GM19035 (cell line): ENCODE measurements at regions not wholly inside any gene's neighbourhood (a gene's known extent, or its start where the extent isn't known, plus 50 kb on each side); places are given as distances from the start of the nearest gene placed in this dataset.

ENCODE experiments used
- ATAC-seq: cut with Tn5 transposase; IDR thresholded peaks from one replicate; pipeline ENCODE4 v1.9.1; 2021; ENCODE audit not compliant: unreplicated experiment

DNA sequence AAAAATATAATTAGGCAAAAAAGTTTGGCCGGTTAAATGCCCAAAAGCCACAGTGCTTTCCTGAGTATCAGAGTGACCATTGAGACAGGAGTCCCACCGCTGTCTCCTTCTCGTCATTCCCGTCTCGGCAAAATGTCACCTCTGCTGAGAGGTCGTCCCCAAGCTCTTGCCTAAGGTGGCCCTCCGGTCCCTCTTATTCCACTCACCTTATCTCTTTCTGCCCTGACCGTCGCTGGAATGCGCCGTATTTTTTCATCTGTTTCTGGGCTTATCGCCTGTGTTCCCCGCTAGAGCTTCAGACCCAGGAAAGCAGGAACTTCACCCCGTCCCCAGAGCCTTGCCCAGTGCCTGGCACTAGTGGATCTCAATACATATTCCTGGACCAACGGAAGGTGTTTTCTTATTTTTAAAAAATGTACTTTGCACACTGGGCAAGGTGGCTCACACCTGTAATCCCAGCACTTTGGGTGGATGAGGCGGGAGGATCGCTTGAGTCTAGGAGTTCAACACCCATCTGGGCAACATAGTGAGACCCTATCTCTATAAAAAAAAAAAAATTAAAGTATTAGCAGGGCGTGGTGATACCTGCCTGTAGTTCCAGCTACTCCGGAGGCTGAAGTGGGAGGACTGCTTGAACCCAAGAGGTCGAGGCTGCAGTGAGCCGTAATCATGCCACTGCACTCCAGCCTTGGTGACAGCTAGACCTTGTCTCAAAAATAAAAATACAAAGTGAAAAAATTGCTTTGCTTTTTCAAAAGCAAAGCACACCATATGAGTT lies 122.8 kb upstream of the PTPN1 start:
- no peak for ATAC-seq

DNA sequence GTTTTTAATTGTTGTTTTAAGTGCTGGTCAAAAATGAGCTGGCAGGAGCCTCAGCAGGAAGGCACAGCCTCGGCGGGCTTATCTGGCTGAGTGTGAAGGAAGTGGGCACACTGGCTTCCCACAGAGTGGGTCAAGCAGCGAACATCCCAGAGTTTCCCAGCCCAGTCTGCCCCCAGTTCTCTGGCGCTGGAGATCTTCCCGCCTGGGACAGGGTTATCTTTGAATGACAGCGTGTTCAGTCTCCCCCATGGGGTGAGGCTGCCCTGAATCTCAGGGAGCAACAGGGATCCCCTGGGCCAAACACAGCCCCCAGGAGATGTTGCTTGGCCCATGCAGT lies 122.2 kb upstream of the PTPN1 start:
- ATAC-seq = no peak

DNA sequence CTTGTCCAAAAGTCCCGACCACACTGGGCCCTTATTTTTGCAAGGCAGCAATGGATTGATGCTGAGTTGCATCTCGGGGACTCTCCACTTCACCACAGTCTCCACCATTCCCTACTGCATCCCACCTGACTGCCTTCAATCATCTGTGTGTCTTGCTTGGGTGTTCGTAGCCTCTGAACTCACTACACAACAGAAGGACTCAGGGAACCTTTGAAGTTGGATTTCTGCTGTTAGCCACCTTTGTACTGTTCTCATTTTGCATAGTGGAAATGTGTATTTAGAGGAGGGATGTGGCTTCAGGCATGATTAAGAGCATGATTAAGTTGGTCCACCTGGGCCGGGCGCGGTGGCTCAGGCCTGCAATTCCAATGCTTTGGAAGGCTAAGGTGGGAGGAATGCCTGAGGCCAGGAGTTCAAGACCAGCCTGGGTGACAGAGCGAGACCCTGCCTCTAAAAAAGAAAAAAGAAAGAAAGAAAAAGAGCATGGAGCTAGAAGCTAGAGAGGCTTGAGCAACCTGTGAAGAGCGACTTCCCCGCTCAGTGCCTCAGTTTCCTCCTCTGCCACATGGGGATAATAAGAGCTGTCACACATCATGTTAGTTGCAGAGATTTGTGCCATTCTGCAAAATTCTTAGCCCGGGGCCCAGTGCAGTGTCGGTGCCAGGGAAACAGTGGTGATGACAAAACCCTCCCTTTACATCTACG lies 121.3 kb upstream of the PTPN1 start:
- no peak for ATAC-seq

DNA sequence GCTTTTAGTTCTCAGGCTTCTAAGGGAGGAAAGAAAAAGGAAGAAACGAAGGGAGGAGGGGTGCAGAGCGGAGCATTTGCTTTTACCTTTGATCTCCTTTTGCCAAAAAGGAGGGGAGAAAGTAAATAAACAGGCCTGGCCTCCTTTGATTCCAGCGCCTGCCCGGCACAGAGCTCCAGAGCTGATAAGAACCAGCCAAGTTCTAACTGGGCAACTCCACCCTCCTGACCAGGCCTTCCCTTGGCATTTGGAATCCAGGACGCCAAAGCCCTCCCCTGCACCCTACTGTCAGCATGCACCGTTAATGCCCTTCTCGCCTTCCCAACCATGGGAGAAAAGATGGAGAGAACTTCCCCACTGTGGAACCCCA lies 120.8 kb upstream of the PTPN1 start:
- no peak for ATAC-seq

DNA sequence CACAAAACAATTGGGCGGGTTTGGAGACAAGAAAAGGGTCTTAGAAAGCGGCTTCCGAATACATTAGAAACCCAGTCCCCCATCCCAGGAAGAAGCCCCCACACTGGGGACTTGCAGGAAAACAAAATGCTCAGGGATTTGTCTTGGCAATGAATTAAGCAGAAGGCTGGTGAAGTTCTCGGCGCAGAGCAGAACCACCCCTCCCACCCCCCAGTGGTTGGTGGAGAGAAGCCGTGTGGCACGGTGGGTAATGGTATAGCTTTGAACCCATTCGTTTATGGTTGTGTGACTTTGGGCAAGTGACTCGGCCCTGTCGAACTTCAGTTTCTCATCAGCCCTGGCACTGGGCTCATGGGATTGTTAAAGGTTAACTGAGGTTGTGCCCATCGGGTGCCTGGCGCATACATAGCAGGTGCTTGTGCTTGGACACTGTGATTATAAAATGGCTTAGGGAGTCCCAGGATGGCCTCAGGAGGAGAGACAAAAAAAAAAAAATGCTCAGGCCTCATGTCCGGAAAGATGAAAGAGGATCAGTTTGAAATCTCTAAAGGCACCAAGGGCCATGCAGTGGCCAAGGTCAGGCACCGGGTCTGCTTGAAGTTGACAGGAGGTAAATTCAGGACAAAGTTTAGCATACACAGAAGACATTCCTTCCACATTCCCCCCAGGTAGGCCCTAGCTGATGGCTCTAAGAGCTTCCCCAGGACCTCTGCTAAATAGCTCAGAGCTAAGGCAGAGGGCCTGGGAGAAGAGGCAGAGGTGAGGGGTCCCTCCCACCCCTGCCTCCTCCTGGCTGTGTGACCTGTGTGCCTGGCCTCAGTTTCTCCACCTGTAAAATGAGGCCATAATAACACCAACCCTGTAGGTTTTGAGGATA lies 120.1 kb upstream of the PTPN1 start:
- no peak for ATAC-seq

DNA sequence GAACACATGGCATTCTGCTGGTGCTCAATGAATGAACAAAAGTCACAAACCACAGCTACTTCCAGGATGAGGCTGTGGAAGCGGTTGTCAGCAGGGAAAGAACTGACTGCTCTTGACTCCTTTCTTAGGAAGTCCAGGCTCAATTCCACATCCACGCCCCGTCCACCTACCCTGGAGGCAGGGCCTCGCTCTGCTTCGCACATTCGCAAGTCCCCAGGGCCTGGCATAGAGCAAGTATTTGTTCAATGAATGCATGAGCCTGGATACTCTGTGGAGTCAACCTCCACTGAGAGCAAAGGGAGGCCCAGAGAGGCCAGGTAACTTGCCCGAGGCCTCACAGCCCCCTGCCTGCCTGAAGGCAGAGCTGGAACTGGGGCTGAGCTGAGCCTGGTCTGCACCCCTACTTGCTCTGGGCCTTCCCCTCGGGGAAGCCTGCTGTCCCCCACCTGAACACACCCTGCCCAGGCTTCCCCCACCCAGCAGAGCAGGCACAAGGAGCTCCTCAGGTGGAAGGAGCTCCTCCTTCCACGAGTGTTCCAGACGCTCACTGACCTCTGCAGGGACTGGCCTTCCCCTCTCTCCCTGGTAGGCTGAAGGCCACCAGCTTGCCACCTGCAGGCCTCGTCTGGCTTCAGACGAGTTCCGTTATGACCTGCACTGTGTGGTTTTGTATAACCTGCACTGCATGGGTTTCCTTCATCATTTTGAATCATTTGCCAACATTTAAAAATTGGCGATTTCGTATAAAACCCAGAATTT lies 119.3 kb upstream of the PTPN1 start:
- ATAC-seq = no peak

DNA sequence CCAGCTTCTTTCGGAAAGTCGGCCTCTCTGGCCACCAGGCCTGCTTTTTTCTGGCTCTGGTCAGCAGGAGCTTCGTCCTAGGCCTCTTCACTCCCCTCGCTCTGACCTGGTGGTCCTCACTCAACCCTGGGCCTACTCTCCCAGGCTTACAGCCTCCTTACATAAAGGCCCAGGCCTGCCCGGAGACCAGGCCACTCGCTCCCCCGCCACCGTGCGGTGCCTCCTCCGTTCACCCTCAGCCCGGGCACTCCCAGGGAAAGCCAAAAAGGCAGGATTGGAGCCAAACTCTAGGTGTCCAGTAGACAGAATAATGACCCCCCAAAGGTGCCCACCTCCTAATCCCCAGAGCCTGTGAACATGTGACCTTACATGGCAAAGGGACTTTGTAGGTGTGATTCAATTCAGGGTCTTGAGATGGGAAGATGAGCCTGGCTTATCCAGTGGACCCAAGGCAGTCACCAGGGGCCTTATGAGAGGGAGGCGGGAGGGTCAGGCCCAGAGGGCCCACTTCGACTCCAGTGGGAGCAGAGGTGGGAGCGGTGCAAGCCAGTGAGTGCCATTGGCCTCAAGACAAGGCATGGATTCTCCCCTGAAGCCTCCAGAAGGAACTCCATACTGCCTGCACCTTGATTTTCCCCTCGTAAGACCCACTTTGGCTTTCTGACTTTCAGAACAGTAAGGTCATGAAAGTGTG lies 118.6 kb upstream of the PTPN1 start:
- ATAC-seq = no peak

DNA sequence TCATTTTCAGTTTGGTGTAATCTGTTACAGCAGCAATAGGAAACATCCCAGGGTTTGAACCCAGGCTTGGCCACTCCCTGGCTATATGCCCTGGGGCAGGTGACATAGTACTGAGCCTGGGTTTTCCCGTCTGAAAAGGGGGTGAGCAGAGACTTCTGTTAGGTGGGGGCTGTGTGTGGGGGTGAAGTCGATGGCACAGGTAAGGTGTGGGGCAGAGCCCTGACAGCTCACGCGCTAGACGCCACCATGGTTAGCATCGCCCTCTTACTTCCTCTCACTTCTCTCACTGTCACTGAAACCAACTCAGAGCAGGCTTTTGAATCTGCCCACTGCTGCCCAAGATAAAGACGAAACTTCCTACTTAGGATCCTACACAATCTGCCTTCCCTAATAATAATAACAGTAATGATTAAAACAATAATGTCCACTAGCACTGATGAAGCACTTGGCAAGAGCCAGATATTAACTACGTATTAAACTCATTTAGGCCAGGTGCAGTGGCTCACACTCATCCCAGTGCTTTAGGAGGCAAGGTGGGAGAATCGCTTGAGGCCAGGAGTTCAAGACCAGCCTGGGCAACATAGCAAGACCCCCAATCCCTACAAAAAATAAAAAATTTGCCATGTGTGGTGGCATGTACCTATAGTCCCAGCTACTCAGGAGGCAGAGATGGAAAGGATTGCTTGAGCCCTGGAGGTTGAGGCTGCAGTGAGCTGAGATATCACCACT lies 117.9 kb upstream of the PTPN1 start:
- ATAC-seq = no peak

DNA sequence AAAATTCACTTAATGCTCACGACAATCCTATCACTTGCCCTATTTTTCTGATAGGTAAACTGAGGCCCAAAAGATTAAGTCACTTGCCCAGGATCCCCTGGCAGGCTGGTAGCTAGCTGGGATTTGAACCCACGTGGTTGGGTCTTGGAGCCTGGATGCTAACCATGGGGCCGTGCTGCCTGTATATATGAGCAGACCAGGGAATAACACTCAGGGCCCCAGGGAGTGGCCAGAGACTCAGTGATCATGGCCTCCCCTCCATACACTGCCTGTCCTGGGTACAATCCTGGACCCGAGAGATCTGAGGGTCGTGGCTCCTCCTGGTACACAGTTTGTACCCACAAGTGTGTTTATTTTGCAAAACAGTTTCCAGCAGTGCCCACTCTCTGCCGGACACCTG lies 116.9 kb upstream of the PTPN1 start:
- ATAC-seq = no peak

DNA sequence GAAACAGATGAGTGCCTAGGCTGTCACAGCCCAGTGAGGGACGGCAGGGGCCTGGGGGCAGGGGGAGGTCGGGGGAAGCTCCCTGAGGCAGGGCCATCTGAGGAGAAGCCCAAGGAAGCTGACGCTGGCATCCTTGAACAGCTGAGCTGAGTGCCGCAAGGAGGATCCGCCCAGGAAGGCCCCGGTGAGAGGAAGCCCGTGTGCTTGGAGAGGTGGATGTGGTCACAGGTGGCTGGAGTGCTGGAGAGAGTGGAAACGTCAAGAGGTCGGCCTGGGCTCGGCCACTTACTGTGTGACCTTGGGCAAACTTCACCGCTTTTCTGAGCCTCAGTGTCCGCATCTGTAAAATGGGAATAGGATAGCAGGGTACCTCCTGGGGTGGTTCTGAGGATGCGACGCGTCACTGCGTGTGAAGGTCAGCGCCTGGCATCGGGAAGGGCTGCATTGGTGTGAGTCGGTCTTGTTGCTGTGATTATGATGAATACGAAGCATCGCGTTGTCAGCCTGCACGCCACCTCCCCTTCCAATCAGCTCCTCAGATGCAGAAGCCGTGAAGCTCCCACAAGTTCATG lies 116.1 kb upstream of the PTPN1 start:
- ATAC-seq = no peak

DNA sequence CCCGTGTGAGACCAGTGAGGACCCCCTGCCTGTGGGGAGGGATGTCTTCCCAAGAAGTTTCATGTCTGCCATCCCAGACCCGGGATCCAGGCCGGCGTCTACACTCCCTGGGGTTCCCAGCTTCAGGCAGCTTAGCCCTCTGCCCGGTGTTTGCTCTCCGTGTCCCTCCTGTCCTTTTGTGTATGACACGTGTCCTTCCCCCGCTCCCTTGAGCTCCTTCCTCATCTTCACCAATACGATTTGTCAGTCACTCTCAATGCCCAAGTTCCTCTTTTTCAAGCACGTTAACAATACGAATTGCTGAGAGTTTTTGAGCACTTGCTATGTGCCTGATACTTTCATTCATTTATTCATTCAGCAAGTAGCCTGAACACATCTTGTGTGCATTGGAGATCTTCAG lies 115.6 kb upstream of the PTPN1 start:
- no peak for ATAC-seq

DNA sequence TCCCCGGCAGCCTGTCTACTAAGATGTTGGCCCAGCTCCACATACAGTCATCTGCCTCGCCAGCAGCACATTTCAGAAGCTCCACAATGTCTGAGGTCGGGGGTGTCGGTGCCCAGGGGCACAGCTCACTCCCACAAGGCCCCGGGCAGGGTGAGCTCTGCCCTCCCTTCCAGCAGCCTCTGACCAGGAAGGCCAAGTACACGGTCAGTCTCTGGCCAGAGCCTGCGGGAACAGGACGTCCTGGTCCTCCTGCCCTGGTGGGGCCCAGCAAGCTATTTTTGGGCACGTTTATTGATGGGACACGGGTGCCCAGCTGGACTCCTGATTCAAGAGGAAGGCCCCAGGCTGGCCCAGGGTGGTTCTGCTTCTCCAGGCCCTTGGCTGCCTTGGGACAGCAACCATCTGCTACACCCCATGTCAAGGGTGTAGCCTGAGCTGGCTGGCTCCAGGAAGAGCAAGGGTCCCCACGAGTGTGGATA lies 114.9 kb upstream of the PTPN1 start:
- ATAC-seq = no peak

DNA sequence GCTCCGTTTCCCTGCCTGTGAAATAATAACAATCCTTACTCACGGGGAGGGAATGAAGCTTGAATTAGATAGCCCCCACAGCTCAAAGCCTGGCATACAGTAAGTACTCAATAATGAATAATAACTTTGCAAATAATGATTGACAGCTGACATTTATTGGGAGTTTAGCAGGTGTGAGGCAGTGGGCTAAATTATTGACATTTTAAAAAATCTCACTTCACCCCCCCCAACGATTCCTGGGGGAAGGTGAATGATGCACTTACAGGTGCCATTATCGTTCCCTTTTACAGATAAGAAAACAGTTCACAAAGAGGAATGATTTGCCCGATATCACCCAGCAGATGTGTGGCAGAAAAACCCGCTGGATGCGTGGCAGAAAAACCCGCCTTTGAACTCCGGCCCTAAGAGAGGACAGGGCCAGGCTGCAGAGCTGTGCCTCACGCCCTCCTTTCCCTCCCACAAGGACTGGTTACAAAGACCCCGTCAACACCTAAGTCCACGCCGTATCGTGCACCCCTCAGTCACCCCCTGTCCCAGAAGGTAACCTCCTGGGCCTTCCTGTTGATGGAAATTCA lies 114.2 kb upstream of the PTPN1 start:
- ATAC-seq = no peak

DNA sequence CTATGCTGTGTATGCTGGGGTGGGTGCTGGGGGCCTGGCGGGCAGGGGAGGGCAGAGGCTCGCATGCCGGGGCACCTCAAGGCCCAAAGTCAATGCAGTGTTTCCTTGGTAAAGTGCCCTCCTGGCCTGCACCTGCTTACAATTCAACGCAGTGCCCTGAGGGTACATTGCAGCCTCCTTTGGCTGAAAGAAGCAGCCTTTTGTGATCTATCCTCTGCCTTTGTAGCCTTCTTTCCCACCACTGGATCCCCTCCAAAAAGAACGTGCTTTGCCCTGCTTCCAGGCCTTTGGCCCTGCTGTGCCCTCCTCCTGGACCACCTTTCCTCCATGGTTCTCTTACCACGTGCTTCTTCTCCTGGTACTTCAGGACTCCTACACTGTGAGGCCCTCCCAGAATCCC lies 113.6 kb upstream of the PTPN1 start:
- no peak for ATAC-seq

DNA sequence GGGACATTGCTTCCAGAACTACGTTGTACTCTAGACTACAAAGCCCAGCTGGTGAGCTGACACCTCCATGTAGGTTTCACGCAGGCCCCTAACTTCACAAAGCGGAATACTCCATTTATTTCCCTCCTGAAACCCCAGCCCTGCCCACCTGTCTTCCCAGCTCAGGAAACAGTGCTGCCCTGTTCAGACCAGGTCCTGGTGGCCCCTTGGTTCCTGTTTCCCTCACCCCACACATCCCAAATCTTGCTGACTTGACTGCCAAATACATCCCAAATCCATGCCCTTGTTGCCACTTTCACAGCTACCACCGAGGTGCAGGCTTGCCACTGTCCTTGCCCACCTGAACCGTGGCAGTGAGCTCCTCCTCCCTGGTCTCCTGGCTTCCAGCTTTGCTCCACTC lies 113.1 kb upstream of the PTPN1 start:
- ATAC-seq = no peak

DNA sequence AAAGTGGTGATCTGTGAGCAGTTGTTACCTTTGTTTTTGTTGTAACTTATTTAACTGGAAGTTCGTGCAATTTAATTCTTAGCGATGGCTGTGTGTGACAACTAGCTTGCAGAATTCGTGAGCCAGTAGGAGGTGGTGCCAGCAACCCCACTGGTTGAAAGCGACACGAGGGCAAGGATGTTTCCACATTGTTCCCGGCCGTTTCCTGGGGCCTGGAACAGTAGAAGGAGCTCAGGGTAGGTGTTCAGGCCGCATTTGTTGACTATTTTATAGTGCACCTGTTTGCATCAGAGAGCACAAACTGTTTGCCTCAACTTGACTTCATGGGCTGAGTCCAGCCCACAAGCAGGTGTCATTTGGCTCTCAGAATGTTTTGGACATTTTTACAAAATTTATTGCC lies 112.1 kb upstream of the PTPN1 start:
- ATAC-seq = no peak

DNA sequence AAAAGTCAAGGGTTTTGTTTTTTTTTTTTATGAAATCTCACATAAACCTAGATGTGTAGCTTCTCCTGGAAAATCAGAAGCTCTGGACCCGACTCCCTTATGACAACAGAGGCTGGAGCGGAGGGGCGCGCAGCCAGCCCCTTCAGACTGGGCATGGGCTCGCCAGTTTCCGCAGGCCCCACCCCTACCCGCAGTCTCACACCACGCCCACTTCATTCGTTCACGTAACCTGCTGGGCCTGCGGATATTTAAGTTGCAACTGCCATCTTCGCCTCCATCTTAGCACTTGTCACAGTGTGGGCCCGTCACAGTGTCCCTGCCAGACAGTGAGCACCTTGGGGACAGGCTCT lies 111.7 kb upstream of the PTPN1 start:
- no peak for ATAC-seq

DNA sequence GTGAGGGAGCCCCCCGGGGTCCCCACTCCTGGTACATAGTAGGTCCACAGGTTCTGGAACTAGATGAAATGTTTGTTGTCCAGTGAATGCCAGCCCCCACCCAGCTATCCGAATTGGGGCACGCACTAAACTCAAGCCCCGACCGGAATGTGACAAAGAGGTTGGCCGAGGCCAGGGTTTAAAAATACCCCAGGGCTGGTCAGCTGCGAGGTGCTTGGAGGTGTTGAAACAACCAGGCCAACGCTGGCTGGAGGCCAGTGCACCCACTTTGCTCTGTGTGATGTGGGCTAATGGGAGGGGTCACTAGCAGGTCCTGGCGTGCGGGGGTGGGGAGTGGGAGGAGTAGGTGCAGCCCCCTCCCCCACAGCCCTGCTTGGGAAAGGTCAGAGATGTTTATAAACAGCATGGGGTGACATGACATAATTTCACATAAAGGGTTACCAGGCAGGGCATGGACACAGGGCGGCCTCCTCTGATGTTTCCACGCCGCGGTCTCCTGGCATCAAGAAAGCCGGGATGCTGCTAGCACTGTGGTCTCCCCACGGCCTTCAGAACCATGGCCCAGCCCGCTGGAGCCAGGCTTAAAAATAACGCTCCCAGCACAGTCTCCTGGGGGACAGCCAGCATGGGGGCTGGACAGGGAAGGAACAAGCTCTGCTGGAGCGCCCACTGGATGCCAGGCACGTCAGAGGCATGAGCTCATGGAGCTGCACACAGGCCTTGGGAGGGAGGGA lies 111.2 kb upstream of the PTPN1 start:
- ATAC-seq = no peak

DNA sequence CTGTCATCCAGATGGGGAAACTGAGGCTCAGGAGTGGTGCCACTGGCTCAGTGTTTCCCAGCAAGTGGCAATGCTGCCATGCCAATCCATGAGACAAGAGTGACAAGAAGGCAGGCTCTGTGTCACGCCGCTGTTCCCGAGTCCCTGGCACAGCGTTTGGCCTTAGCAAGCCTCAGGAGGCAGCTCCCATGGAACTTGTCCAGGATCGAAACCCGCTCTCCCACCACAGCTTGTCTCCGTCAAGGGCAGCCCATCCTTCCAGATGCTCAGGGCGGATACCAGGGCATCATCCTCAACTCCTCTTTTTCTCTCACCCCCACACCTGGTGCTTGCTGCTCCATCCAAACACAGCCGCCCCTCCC lies 110.6 kb upstream of the PTPN1 start:
- no peak for ATAC-seq
